Liver (tissue), 8 donors: ENCODE measurements at regions not wholly inside any gene's neighbourhood (a gene's known extent, or its start where the extent isn't known, plus 50 kb on each side); places are given as distances from the start of the nearest gene placed in this dataset.

ENCODE experiments used
- DNase-seq: peaks from one replicate; pipeline ENCODE4 v3.0.0-alpha.2; 2017; ENCODE audit warnings: low spot score
- H3K27ac ChIP-seq, 2 donors: one replicate each; pipeline ENCODE4 v1.7.0; 2013; ENCODE audit warnings: inconsistent platforms in 2 of 2, low read length in 2 of 2, control low read depth in 1 of 2, low read depth in 1 of 2, mild to moderate bottlenecking in 1 of 2
- H3K27me3 ChIP-seq, 4 donors: one replicate each; pipeline versions ENCODE4 v1.6.1 to v1.7.0; 2013; ENCODE audit warnings: low read length in 3 of 4, inconsistent platforms in 1 of 4, mild to moderate bottlenecking in 1 of 4, moderate library complexity in 1 of 4; ENCODE audit not compliant: control insufficient read depth in 4 of 4, insufficient read depth in 4 of 4
- H3K36me3 ChIP-seq, 4 donors: one replicate each; pipeline versions ENCODE4 v1.6.1 to v1.7.0; 2013; ENCODE audit warnings: low read length in 3 of 4, mild to moderate bottlenecking in 3 of 4, low read depth in 1 of 4, moderate library complexity in 1 of 4; ENCODE audit not compliant: control insufficient read depth in 4 of 4, insufficient read depth in 3 of 4
- H3K4me1 ChIP-seq, 4 donors: one replicate each; pipeline versions ENCODE4 v1.6.1 to v1.7.0; 2013; ENCODE audit warnings: low read length in 3 of 4, mild to moderate bottlenecking in 3 of 4, moderate library complexity in 1 of 4; ENCODE audit not compliant: control insufficient read depth in 4 of 4, insufficient read depth in 4 of 4
- H3K4me3 ChIP-seq, 3 donors: one replicate each; pipeline versions ENCODE4 v1.6.1 to v1.7.0; 2013; ENCODE audit warnings: low read length in 3 of 3, control low read depth in 1 of 3, low read depth in 1 of 3, mild to moderate bottlenecking in 1 of 3
- H3K9ac ChIP-seq, 2 donors: one replicate each; pipeline ENCODE4 v1.7.0; 2013; ENCODE audit warnings: low read length in 2 of 2, mild to moderate bottlenecking in 2 of 2, moderate library complexity in 2 of 2, control low read depth in 1 of 2, low read depth in 1 of 2
- H3K9me3 ChIP-seq, 4 donors: one replicate each; pipeline versions ENCODE4 v1.6.1 to v1.7.0; 2013; ENCODE audit warnings: low read length in 3 of 4; ENCODE audit not compliant: control insufficient read depth in 4 of 4
- EGR1 ChIP-seq, 2 donors: IDR thresholded peaks; 2 replicates each; pipeline ENCODE4 v1.6.1; 2016 to 2018; ENCODE audit warnings: antibody characterized with exemption in 2 of 2, low read depth in 2 of 2
- FOXA1 ChIP-seq: IDR thresholded peaks from 2 replicates; pipeline ENCODE4 v1.6.1; 2016; ENCODE audit warnings: antibody characterized with exemption
- FOXA2 ChIP-seq: IDR thresholded peaks from 2 replicates; pipeline ENCODE4 v1.6.1; 2016; ENCODE audit warnings: antibody characterized with exemption
- GABPA ChIP-seq, 2 donors: IDR thresholded peaks in 1 of 2; conservative IDR thresholded peaks in 1 of 2; 2 replicates each; pipeline ENCODE4 v1.6.1; 2016; ENCODE audit warnings: antibody characterized with exemption in 2 of 2, mild to moderate bottlenecking in 1 of 2, moderate library complexity in 1 of 2
- HNF4A ChIP-seq, 2 donors: conservative IDR thresholded peaks; 2 replicates each; pipeline ENCODE4 v1.6.1; 2016; ENCODE audit warnings: antibody characterized with exemption in 2 of 2, mild to moderate bottlenecking in 2 of 2
- HNF4G ChIP-seq: IDR thresholded peaks from 2 replicates; pipeline ENCODE4 v1.6.1; 2016; ENCODE audit warnings: antibody characterized with exemption
- JUND ChIP-seq, 2 donors: IDR thresholded peaks; 2 replicates each; pipeline ENCODE4 v1.6.1; 2016; ENCODE audit warnings: antibody characterized with exemption in 2 of 2
- NR2F2 ChIP-seq: IDR thresholded peaks from 2 replicates; pipeline ENCODE4 v1.6.1; 2016; ENCODE audit warnings: antibody characterized with exemption
- RAD21 ChIP-seq, 2 donors: IDR thresholded peaks; 2 replicates each; pipeline ENCODE4 v1.6.1; 2016; ENCODE audit warnings: antibody characterized with exemption in 2 of 2, mild to moderate bottlenecking in 2 of 2
- RXRA ChIP-seq, 2 donors: IDR thresholded peaks; 2 replicates each; pipeline ENCODE4 v1.6.1; 2017 to 2018; ENCODE audit warnings: antibody characterized with exemption in 2 of 2, mild to moderate bottlenecking in 1 of 2
- SP1 ChIP-seq: IDR thresholded peaks from 2 replicates; pipeline ENCODE4 v1.6.1; 2018; ENCODE audit warnings: antibody characterized with exemption, mild to moderate bottlenecking
- TAF1 ChIP-seq: conservative IDR thresholded peaks from 2 replicates; pipeline ENCODE4 v1.6.1; 2016; ENCODE audit warnings: antibody characterized with exemption, mild to moderate bottlenecking
- YY1 ChIP-seq: IDR thresholded peaks from 2 replicates; pipeline ENCODE4 v1.6.1; 2016; ENCODE audit warnings: antibody characterized with exemption, mild to moderate bottlenecking
- WGBS: extraction: QIAGEN DNeasy Blood & Tissue Kit; methylation state at CpG from one replicate; pipeline ENCODE4 v1.1.7; 2013; 5-methylcytosine and 5-hydroxymethylcytosine counted together
- TF ChIP-seq, protein P1 (sequence below): IDR thresholded peaks from 2 replicates; pipeline ENCODE4 v1.6.1; 2016; ENCODE audit warnings: antibody characterized with exemption
- TF ChIP-seq, protein P2 (sequence below): fragments of 150-350 bp; IDR thresholded peaks from 2 replicates; pipeline ENCODE4 v1.5.1; 2017; ENCODE audit warnings: improper control_type of control experiment, low read depth, low read length; ENCODE audit not compliant: missing input control
- TF ChIP-seq, protein P3 (sequence below): IDR thresholded peaks from 2 replicates; pipeline ENCODE4 v1.6.1; 2016; ENCODE audit warnings: antibody characterized with exemption, mild to moderate bottlenecking
- TF ChIP-seq, protein P4 (sequence below): IDR thresholded peaks from 2 replicates; pipeline ENCODE4 v1.6.1; 2016; ENCODE audit warnings: antibody characterized with exemption
- TF ChIP-seq, protein P5 (sequence below): IDR thresholded peaks from 2 replicates; pipeline ENCODE4 v1.6.1; 2016; ENCODE audit warnings: antibody characterized with exemption
- donor health status: healthy.
- donor health status: healthy.
- donor health status: healthy.
- donor health status: healthy.
- donor health status: healthy.

DNA sequence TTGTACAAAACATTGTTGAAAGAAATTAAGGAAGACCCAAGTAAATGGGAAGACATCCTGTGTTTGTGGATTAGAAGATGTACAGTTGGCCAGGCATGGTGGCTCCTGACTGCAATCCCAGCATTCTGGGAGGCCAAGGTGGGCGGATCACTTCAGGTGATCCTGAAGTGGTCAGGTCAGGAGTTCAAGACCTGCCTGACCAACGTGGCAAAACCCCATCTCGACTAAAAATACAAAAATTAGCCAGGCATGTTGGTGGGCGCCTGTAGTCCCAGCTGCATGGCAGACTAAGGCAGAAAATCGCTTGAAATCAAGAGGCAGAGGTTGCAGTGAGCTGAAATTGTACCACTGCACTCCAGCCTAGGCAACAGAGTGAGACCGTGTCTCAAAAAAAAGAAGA lies 62.0 kb upstream of the SEPTIN5 start:
- no peak for TF ChIP-seq RXRA (IDR thresholded peaks at IDR 0.05)
- TF ChIP-seq NR2F2: no peak
- no peak for TF ChIP-seq RAD21 (IDR thresholded peaks at IDR 0.05)
- TF ChIP-seq, protein P1, sequence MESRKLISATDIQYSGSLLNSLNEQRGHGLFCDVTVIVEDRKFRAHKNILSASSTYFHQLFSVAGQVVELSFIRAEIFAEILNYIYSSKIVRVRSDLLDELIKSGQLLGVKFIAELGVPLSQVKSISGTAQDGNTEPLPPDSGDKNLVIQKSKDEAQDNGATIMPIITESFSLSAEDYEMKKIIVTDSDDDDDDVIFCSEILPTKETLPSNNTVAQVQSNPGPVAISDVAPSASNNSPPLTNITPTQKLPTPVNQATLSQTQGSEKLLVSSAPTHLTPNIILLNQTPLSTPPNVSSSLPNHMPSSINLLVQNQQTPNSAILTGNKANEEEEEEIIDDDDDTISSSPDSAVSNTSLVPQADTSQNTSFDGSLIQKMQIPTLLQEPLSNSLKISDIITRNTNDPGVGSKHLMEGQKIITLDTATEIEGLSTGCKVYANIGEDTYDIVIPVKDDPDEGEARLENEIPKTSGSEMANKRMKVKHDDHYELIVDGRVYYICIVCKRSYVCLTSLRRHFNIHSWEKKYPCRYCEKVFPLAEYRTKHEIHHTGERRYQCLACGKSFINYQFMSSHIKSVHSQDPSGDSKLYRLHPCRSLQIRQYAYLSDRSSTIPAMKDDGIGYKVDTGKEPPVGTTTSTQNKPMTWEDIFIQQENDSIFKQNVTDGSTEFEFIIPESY: no peak
- TF ChIP-seq EGR1 (IDR thresholded peaks at IDR 0.05; ENCODE audit: low read depth in 2 of 2): no peak
- TF ChIP-seq, protein P2, sequence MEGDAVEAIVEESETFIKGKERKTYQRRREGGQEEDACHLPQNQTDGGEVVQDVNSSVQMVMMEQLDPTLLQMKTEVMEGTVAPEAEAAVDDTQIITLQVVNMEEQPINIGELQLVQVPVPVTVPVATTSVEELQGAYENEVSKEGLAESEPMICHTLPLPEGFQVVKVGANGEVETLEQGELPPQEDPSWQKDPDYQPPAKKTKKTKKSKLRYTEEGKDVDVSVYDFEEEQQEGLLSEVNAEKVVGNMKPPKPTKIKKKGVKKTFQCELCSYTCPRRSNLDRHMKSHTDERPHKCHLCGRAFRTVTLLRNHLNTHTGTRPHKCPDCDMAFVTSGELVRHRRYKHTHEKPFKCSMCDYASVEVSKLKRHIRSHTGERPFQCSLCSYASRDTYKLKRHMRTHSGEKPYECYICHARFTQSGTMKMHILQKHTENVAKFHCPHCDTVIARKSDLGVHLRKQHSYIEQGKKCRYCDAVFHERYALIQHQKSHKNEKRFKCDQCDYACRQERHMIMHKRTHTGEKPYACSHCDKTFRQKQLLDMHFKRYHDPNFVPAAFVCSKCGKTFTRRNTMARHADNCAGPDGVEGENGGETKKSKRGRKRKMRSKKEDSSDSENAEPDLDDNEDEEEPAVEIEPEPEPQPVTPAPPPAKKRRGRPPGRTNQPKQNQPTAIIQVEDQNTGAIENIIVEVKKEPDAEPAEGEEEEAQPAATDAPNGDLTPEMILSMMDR: no peak
- TF ChIP-seq HNF4G: no peak
- TF ChIP-seq JUND (IDR thresholded peaks at IDR 0.05): no peak
- no peak for TF ChIP-seq GABPA (IDR thresholded peaks at IDR 0.05 in 1 of 2, conservative IDR thresholded peaks at IDR 0.05 in 1 of 2)
- no peak for TF ChIP-seq FOXA1
- no peak for TF ChIP-seq SP1
- TF ChIP-seq TAF1: no peak
- no peak for TF ChIP-seq HNF4A (conservative IDR thresholded peaks at IDR 0.05)
- TF ChIP-seq, protein P3, sequence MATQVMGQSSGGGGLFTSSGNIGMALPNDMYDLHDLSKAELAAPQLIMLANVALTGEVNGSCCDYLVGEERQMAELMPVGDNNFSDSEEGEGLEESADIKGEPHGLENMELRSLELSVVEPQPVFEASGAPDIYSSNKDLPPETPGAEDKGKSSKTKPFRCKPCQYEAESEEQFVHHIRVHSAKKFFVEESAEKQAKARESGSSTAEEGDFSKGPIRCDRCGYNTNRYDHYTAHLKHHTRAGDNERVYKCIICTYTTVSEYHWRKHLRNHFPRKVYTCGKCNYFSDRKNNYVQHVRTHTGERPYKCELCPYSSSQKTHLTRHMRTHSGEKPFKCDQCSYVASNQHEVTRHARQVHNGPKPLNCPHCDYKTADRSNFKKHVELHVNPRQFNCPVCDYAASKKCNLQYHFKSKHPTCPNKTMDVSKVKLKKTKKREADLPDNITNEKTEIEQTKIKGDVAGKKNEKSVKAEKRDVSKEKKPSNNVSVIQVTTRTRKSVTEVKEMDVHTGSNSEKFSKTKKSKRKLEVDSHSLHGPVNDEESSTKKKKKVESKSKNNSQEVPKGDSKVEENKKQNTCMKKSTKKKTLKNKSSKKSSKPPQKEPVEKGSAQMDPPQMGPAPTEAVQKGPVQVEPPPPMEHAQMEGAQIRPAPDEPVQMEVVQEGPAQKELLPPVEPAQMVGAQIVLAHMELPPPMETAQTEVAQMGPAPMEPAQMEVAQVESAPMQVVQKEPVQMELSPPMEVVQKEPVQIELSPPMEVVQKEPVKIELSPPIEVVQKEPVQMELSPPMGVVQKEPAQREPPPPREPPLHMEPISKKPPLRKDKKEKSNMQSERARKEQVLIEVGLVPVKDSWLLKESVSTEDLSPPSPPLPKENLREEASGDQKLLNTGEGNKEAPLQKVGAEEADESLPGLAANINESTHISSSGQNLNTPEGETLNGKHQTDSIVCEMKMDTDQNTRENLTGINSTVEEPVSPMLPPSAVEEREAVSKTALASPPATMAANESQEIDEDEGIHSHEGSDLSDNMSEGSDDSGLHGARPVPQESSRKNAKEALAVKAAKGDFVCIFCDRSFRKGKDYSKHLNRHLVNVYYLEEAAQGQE: no peak
- TF ChIP-seq, protein P4, sequence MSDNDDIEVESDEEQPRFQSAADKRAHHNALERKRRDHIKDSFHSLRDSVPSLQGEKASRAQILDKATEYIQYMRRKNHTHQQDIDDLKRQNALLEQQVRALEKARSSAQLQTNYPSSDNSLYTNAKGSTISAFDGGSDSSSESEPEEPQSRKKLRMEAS: no peak
- TF ChIP-seq, protein P5, sequence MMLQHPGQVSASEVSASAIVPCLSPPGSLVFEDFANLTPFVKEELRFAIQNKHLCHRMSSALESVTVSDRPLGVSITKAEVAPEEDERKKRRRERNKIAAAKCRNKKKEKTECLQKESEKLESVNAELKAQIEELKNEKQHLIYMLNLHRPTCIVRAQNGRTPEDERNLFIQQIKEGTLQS: no peak
- TF ChIP-seq FOXA2: no peak
- no peak for TF ChIP-seq YY1
- 72% methylated on average over 6 of the region's 6 CpGs for WGBS
- Histone ChIP-seq H3K9me3 (peaks cover 6 to 8% (median 7%) of the 10 kb centered on the region in 4 donors), H3K9ac (no peak overlapping the region), H3K4me1 (no peaks in the 10 kb centered on the region), H3K27me3 (no peaks in the 10 kb centered on the region), H3K4me3 (no peak overlapping the region), H3K27ac (no peak overlapping the region), H3K36me3 (no peaks in the 10 kb centered on the region)
- no peak for DNase-seq
